K562 (cell line): ENCODE measurements at regions not wholly inside any gene's neighbourhood (a gene's known extent, or its start where the extent isn't known, plus 50 kb on each side); places are given as distances from the start of the nearest gene placed in this dataset.

ENCODE experiments used
- ATAC-seq: fragments of 200-7000 bp; cut with Tn5 transposase; 3 replicates; pipeline ENCODE4 v1.9.1; 2020; ENCODE audit warnings: moderate library complexity
- BruUV-seq: library from RNA; stranded (reverse); fragments of 400-500 nt; replicated peaks from 2 replicates; lab custom pipeline; 2021; lab: Mats Ljungman, UMichigan
- CTCF ChIA-PET: fragments of 300-600 bp; formaldehyde crosslinking; extraction: SDS; loops from one replicate; lab custom pipeline; 2021; ENCODE audit warnings: low intra/inter-chr PET ratio; lab: Yijun Ruan, JAX
- POLR2A ChIA-PET: fragments of 300-600, 350-650 bp; sonication (Branson Sonifier 250); formaldehyde crosslinking; extraction: SDS; loops from one replicate; lab custom pipeline; 2021; ENCODE audit warnings: antibody characterized with exemption, inconsistent platforms; lab: Yijun Ruan, JAX
- DNase-seq, 4 experiments: peaks; one replicate each; pipeline versions ENCODE4 v3.0.0 to v3.0.0-alpha.2; 2011 to 2018; ENCODE audit warnings: low spot score in 3 of 4, mixed read lengths in 3 of 4; ENCODE audit errors: extremely low read depth in 1 of 4
- FAIRE-seq: peaks from 2 replicates; lab custom pipeline; 2011; peaks lifted over from hg19 to GRCh38; lab: Jason Lieb, UNC
- H2AFZ ChIP-seq: 2 replicates; pipeline ENCODE4 v1.6.0; 2011; ENCODE audit warnings: low read depth, low read length, control low read depth, inconsistent platforms
- H3K27ac ChIP-seq: fragments of 200-600 bp; 3 replicates; pipeline ENCODE4 v1.8.0; 2011; ENCODE audit warnings: low read depth, mild to moderate bottlenecking, control low read depth, inconsistent platforms, low read length, moderate library complexity, mixed read lengths; ENCODE audit errors: extremely low read depth
- H3K27me3 ChIP-seq, 2 experiments: fragments of 300-600 bp in 1 of 2; 2 replicates in 1 of 2; 3 replicates in 1 of 2; pipeline versions ENCODE4 v1.6.0 to v1.8.0; 2011; ENCODE audit warnings: inconsistent platforms in 2 of 2, low read length in 2 of 2, mild to moderate bottlenecking in 1 of 2, mixed read lengths in 1 of 2, moderate library complexity in 1 of 2; ENCODE audit not compliant: control insufficient read depth in 2 of 2, insufficient read depth in 2 of 2
- H3K36me3 ChIP-seq: fragments of 300-600 bp; 3 replicates; pipeline ENCODE4 v1.8.0; 2011; ENCODE audit warnings: mild to moderate bottlenecking, low read length, inconsistent platforms; ENCODE audit not compliant: control insufficient read depth, insufficient read depth
- H3K4me1 ChIP-seq, 2 experiments: fragments of 200-600 bp in 1 of 2; replicated peaks in 1 of 2; 2 replicates in 1 of 2; 3 replicates in 1 of 2; pipeline versions ENCODE4 v1.5.1 to v1.8.0; 2011; ENCODE audit warnings: inconsistent platforms in 2 of 2, low read length in 2 of 2, mild to moderate bottlenecking in 1 of 2, mixed read lengths in 1 of 2, moderate library complexity in 1 of 2; ENCODE audit not compliant: control insufficient read depth in 2 of 2, insufficient read depth in 2 of 2
- H3K4me2 ChIP-seq: 2 replicates; pipeline ENCODE4 v1.6.1; 2011; ENCODE audit warnings: low read length, control low read depth, inconsistent platforms, mixed read lengths; ENCODE audit not compliant: insufficient read depth
- H3K4me3 ChIP-seq: fragments of 200-600 bp; sonication (generic), shearing (Covaris generic); 2 replicates; pipeline ENCODE4 v1.5.1; 2016; ENCODE audit warnings: control low read depth, inconsistent platforms
- H3K79me2 ChIP-seq: fragments of 200-600 bp; 3 replicates; pipeline ENCODE4 v1.8.0; 2011; ENCODE audit warnings: low read length, inconsistent platforms; ENCODE audit not compliant: control insufficient read depth, insufficient read depth
- H3K9ac ChIP-seq, 2 experiments: 2 replicates each; pipeline versions ENCODE4 v1.6.0 to v1.6.1; 2011; ENCODE audit warnings: low read depth in 2 of 2, low read length in 2 of 2, control low read depth in 1 of 2, inconsistent platforms in 1 of 2, mild to moderate bottlenecking in 1 of 2, mixed read lengths in 1 of 2; ENCODE audit not compliant: insufficient read depth in 1 of 2
- H3K9me1 ChIP-seq: one replicate; pipeline ENCODE4 v1.6.0; 2011; ENCODE audit warnings: inconsistent platforms, mild to moderate bottlenecking, low read length, moderate library complexity; ENCODE audit not compliant: control insufficient read depth, insufficient read depth
- H3K9me3 ChIP-seq: replicated peaks from 2 replicates; pipeline ENCODE4 v1.5.1; 2011; ENCODE audit warnings: low read depth, low read length, inconsistent platforms; ENCODE audit not compliant: control insufficient read depth, insufficient read depth
- H4K20me1 ChIP-seq: replicated peaks from 2 replicates; pipeline ENCODE4 v1.6.1; 2011; ENCODE audit warnings: low read length, inconsistent platforms, mixed read lengths; ENCODE audit not compliant: control insufficient read depth, insufficient read depth
- EGR1 ChIP-seq: fragments of 450-650 bp; conservative IDR thresholded peaks from 2 replicates; pipeline ENCODE4 v1.6.1; 2017; ENCODE audit warnings: mild to moderate bottlenecking
- ELF2 ChIP-seq: fragments of 250-450 bp; sonication (Bioruptor Pico); IDR thresholded peaks from 2 replicates; pipeline ENCODE4 v1.5.0; 2021; ENCODE audit warnings: mild to moderate bottlenecking
- ELK1 ChIP-seq: sonication (generic); formaldehyde crosslinking; IDR thresholded peaks from 2 replicates; pipeline ENCODE4 v1.8.1; 2022; ENCODE audit warnings: missing genetic modification reagents
- EP400 ChIP-seq: fragments of 450-650 bp; IDR thresholded peaks from 2 replicates; pipeline ENCODE4 v1.6.1; 2017; ENCODE audit warnings: antibody characterized with exemption, mild to moderate bottlenecking, moderate library complexity
- HINFP ChIP-seq: fragments of 450-650 bp; conservative IDR thresholded peaks from 2 replicates; pipeline ENCODE4 v1.6.1; 2016; ENCODE audit warnings: missing genetic modification characterization, low read depth, mild to moderate bottlenecking, control low read depth, missing compliant biosample characterization
- MIER1 ChIP-seq: fragments of 450-650 bp; IDR thresholded peaks from 2 replicates; pipeline ENCODE4 v1.6.1; 2016; ENCODE audit warnings: antibody characterized with exemption, mild to moderate bottlenecking, low read depth
- ZNF133 ChIP-seq: fragments of 250-450 bp; sonication (Bioruptor Pico); IDR thresholded peaks from 2 replicates; pipeline ENCODE4 v1.4.0; 2020; ENCODE audit warnings: mild to moderate bottlenecking
- ZNF184 ChIP-seq: sonication (generic); formaldehyde crosslinking; IDR thresholded peaks from 2 replicates; pipeline ENCODE4 v1.5.0; 2020; ENCODE audit warnings: missing genetic modification reagents
- ZNF277 ChIP-seq: fragments of 250-450 bp; sonication (Bioruptor Pico); IDR thresholded peaks from 2 replicates; pipeline ENCODE4 v1.8.0; 2022; ENCODE audit warnings: inconsistent platforms, mild to moderate bottlenecking, moderate library complexity, borderline replicate concordance
- ZNF324 ChIP-seq: fragments of 250-450 bp; sonication (Bioruptor Pico); IDR thresholded peaks from 2 replicates; pipeline ENCODE4 v1.4.0; 2020; ENCODE audit warnings: mild to moderate bottlenecking
- ZNF384 ChIP-seq: IDR thresholded peaks from 2 replicates; pipeline ENCODE4 v1.6.1; 2012; ENCODE audit warnings: low read depth, low read length, improper control_type of control experiment
- ZNF764 ChIP-seq: fragments of 250-450 bp; sonication (Bioruptor Pico); IDR thresholded peaks from 2 replicates; pipeline ENCODE4 v1.4.0; 2020; ENCODE audit warnings: low read depth, mild to moderate bottlenecking, moderate library complexity
- ZZZ3 ChIP-seq: fragments of 450-650 bp; IDR thresholded peaks from 2 replicates; pipeline ENCODE4 v1.6.1; 2016; ENCODE audit warnings: antibody characterized with exemption, mild to moderate bottlenecking, moderate library complexity
- WGBS: fragments of 100-300 bp; shearing (Covaris generic); methylation state at CpG from one replicate; pipeline ENCODE4 v1.1.6; 2016; ENCODE audit warnings: low coverage, mixed read lengths; ENCODE audit not compliant: insufficient coverage; ENCODE audit errors: missing lambda C conversion rate; 5-methylcytosine and 5-hydroxymethylcytosine counted together
- in situ Hi-C: fragments of 300-500 bp; cut with MboI; formaldehyde crosslinking; loops from 4 replicates; pipeline ENCODE4 v1.15.0; 2018; ENCODE audit warnings: inconsistent platforms, mixed read lengths
- intact Hi-C: fragments of 100-400 bp; cut with micrococcal nuclease; formaldehyde crosslinking; loops from 2 replicates; pipeline ENCODE4 v1.14.2; 2022
- TF ChIP-seq, protein P1 (sequence below): fragments of 450-650 bp; IDR thresholded peaks from one replicate; pipeline ENCODE4 v1.6.1; 2018; ENCODE audit warnings: mild to moderate bottlenecking, moderate library complexity; ENCODE audit not compliant: partially characterized antibody

DNA sequence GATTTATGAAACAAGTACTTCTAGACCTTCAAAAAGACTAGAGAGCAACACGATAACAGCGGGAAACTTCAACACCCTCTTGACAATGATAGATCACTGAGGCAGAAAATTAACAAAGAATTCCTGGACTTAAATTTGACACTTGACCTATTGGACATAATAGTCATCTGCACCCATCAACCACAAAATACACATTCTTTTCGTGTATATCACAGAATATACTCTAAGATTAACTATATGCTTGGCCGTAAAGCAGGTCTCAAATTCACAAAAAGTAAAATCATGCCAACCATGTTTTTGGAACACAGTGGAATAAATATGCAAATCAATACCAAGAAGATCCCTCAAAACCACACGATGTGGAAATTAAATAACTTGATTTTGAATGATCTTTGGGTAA is 559.4 kb downstream of the DNAH5 start:
- no peak overlapping the region for H3K27ac ChIP-seq
- in situ Hi-C loops: no loop called here
- 2% methylated on average over 5 of the region's 5 CpGs for WGBS
- BruUV-seq: no TSS peak
- H4K20me1 ChIP-seq: no peaks in the 10 kb centered on the region
- H3K9ac ChIP-seq: no peak overlapping the region
- 0 out of 2 replicates have a peak, but pooled peaks cover 4% of the 10 kb centered on the region for H3K9me3 ChIP-seq
- no peaks in the 10 kb centered on the region for H3K9me1 ChIP-seq
- TF ChIP-seq ZZZ3 (no peak), EGR1 (no peak), ELK1 (no peak), ZNF277 (no peak), ZNF184 (CRISPR knock-in tag) (no peak), EP400 (no peak), ZNF133 (CRISPR knock-in tag) (no peak), HINFP (tag) (no peak), MIER1 (no peak), ZNF384 (no peak), ELF2 (no peak), ZNF324 (CRISPR knock-in tag) (no peak), ZNF764 (CRISPR knock-in tag) (no peak)
- TF ChIP-seq, protein P1, sequence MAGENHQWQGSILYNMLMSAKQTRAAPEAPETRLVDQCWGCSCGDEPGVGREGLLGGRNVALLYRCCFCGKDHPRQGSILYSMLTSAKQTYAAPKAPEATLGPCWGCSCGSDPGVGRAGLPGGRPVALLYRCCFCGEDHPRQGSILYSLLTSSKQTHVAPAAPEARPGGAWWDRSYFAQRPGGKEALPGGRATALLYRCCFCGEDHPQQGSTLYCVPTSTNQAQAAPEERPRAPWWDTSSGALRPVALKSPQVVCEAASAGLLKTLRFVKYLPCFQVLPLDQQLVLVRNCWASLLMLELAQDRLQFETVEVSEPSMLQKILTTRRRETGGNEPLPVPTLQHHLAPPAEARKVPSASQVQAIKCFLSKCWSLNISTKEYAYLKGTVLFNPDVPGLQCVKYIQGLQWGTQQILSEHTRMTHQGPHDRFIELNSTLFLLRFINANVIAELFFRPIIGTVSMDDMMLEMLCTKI: no peak
- POLR2A ChIA-PET: no interaction called here
- DNase-seq (no peak), ATAC-seq (no peak), FAIRE-seq (no peak)
- intact Hi-C loops: no loop called here
- H3K4me3 ChIP-seq: no peak overlapping the region
- no peaks in the 10 kb centered on the region for H3K4me1 ChIP-seq
- no peak overlapping the region for H2AFZ ChIP-seq
- no peak overlapping the region for H3K4me2 ChIP-seq
- no peaks in the 10 kb centered on the region for H3K36me3 ChIP-seq
- no peaks in the 10 kb centered on the region for H3K27me3 ChIP-seq
- CTCF ChIA-PET: no interaction called here
- H3K79me2 ChIP-seq: no peaks in the 10 kb centered on the region
